ENCODE measurements at regions not wholly inside any gene's neighbourhood (a gene's known extent, or its start where the extent isn't known, plus 50 kb on each side); places are given as distances from the start of the nearest gene placed in this dataset.

- no peak for DNase-seq (ENCODE audit: low read depth in 1 of 2, low spot score in 2 of 2)
- no peaks in the 10 kb centered on the region for H3K9me3 ChIP-seq (ENCODE audit: insufficient read depth in 2 of 2, low read depth in 1 of 2, low read length in 1 of 2)
- no peak overlapping the region for H2BK15ac ChIP-seq (ENCODE audit: low read length)
- H3K14ac ChIP-seq (ENCODE audit: insufficient read length), result no peak overlapping the region
- POLR2A ChIA-PET (ENCODE audit: partially characterized antibody), result no interaction called here
- no peak overlapping the region for H3K23ac ChIP-seq (ENCODE audit: insufficient read length)
- H3K9ac ChIP-seq (replicated peaks in 1 of 4; ENCODE audit: extremely low read depth in 1 of 4, low read depth in 3 of 4, low read length in 3 of 4), result no peak overlapping the region
- H3K79me2 ChIP-seq (ENCODE audit: control insufficient read depth in 1 of 2, insufficient read depth in 2 of 2, low read length in 2 of 2), result no peaks in the 10 kb centered on the region
- no peak overlapping the region for H3K56ac ChIP-seq (replicated peaks; ENCODE audit: insufficient read length, low read depth, low read length)
- H2BK5ac ChIP-seq (ENCODE audit: low read depth, low read length), result no peak overlapping the region
- no peak overlapping the region for H4K91ac ChIP-seq (replicated peaks; ENCODE audit: insufficient read length, low read length)
- H3K36me3 ChIP-seq (ENCODE audit: control insufficient read depth in 2 of 4, insufficient read depth in 4 of 4, low read length in 3 of 4), result no peaks in the 10 kb centered on the region
- no peak overlapping the region for H3K4ac ChIP-seq (replicated peaks; ENCODE audit: insufficient read length, low read depth, low read length)
- H3K27me3 ChIP-seq (replicated peaks in 1 of 4; ENCODE audit: control insufficient read depth in 3 of 4, extremely low read depth in 1 of 4, insufficient read depth in 3 of 4, low read length in 3 of 4), result peaks cover 0 to 3% (median 0%) of the 10 kb centered on the region in 4 experiments; a peak in 2 of 7 replicates
- WGBS, 2 experiments (ENCODE audit: extremely low coverage in 1 of 2, insufficient coverage in 1 of 2, insufficient read length in 1 of 2, insufficient replicate concordance in 2 of 2, low coverage in 1 of 2, low lambda C conversion rate in 2 of 2, missing lambda C conversion rate in 1 of 2), result 88% methylated on average over 2 of the region's 2 CpGs; no CpG with 5 or more reads in 1 of the 2 experiments
- no peak overlapping the region for H2BK12ac ChIP-seq (ENCODE audit: low read depth, low read length)
- no peaks in the 10 kb centered on the region for H3K79me1 ChIP-seq (ENCODE audit: low read depth, low read length)
- H2AK5ac ChIP-seq (ENCODE audit: low read depth, low read length), result no peak overlapping the region
- no peak overlapping the region for H3K27ac ChIP-seq (ENCODE audit: low read depth, low read length)
- FAIRE-seq, result no peak
- H2BK120ac ChIP-seq (replicated peaks; ENCODE audit: low read depth, low read length), result no peak overlapping the region
- H3K4me1 ChIP-seq (replicated peaks in 1 of 4; ENCODE audit: control insufficient read depth in 3 of 4, insufficient read depth in 4 of 4, low read length in 3 of 4), result peaks cover 0 to 5% (median 0%) of the 10 kb centered on the region in 4 experiments; a peak in 2 of 7 replicates
- no peak overlapping the region for H4K8ac ChIP-seq (ENCODE audit: extremely low read depth, insufficient read depth, low read length)
- TF ChIP-seq SIN3A (conservative IDR thresholded peaks at IDR 0.05 in 1 of 2, IDR thresholded peaks at IDR 0.05 in 1 of 2; ENCODE audit: low read depth in 1 of 2, low read length in 2 of 2), result no peak
- TF ChIP-seq NANOG (IDR thresholded peaks at IDR 0.05; ENCODE audit: insufficient read depth, low read depth, low read length, poor library complexity, severe bottlenecking), result no peak
- no peak for TF ChIP-seq E2F6 (IDR thresholded peaks at IDR 0.05)
- TF ChIP-seq TAF7 (optimal IDR thresholded peaks at IDR 0.05; ENCODE audit: borderline replicate concordance, low read depth, low read length), result no peak
- no peak for TF ChIP-seq YY1 (IDR thresholded peaks at IDR 0.05; ENCODE audit: low read depth, low read length)
- TF ChIP-seq POLR2A (IDR thresholded peaks at IDR 0.05; ENCODE audit: control extremely low read depth in 1 of 2, low read depth in 2 of 2, low read length in 2 of 2), result no peak
- no peak for TF ChIP-seq SUZ12 (IDR thresholded peaks at IDR 0.05; ENCODE audit: low read length)
- no peak for TF ChIP-seq CTBP2 (IDR thresholded peaks at IDR 0.05; ENCODE audit: borderline replicate concordance, insufficient read depth, insufficient read length, low read length)
- no peak overlapping the region for H4K5ac ChIP-seq (ENCODE audit: insufficient read length, low read depth, low read length)
- no peak overlapping the region for H2BK20ac ChIP-seq (ENCODE audit: low read length)
- no peak overlapping the region for H3K4me3 ChIP-seq (ENCODE audit: extremely low read depth in 1 of 4, insufficient read depth in 2 of 4, low read depth in 3 of 4, low read length in 4 of 4)
- H3K18ac ChIP-seq (ENCODE audit: extremely low read depth, low read length), result no peak overlapping the region
- H3K4me2 ChIP-seq (ENCODE audit: insufficient read depth in 1 of 2, low read depth in 2 of 2, low read length in 2 of 2), result no peak overlapping the region
- H3K23me2 ChIP-seq (ENCODE audit: low read depth, low read length), result no peaks in the 10 kb centered on the region
- H2AFZ ChIP-seq (ENCODE audit: low read length), result no peak overlapping the region
- no peaks in the 10 kb centered on the region for H4K20me1 ChIP-seq (replicated peaks in 1 of 2; ENCODE audit: control insufficient read depth in 1 of 2, insufficient read depth in 2 of 2, low read length in 2 of 2)
- CTCF ChIA-PET (ENCODE audit: partially characterized antibody), result interaction anchor here (0.7 to 2.1 kb wide), 6 partner anchors 75 to 620 kb away, joined by 3 to 6 read pairs (median 4); no protein-coding TSS in a partner anchor
Observed at GRCh38 chr7:94222516-94222915, 172.2 kb upstream of the COL1A2 start.

Measured in H1 (cell line).